ENCODE measurements at regions not wholly inside any gene's neighbourhood (a gene's known extent, or its start where the extent isn't known, plus 50 kb on each side); places are given as distances from the start of the nearest gene placed in this dataset.

GRCh38 chr5:152844713-152845112 is 439.6 kb upstream of the NMUR2 start:
- DNase-seq (ENCODE audit: low read depth, low spot score) = no peak
- ChIA-PET POLR2A (no interaction called here), CTCF (no interaction called here)
- Histone ChIP-seq H3K9me3 (ENCODE audit: control insufficient read depth, insufficient read depth, low read length) (no peaks in the 10 kb centered on the region), H3K27me3 (ENCODE audit: control insufficient read depth, insufficient read depth, low read length) (no peaks in the 10 kb centered on the region), H3K27ac (ENCODE audit: low read depth, low read length) (no peak overlapping the region), H3K4me3 (ENCODE audit: low read depth, low read length) (no peak overlapping the region)
- TF ChIP-seq, protein P1, sequence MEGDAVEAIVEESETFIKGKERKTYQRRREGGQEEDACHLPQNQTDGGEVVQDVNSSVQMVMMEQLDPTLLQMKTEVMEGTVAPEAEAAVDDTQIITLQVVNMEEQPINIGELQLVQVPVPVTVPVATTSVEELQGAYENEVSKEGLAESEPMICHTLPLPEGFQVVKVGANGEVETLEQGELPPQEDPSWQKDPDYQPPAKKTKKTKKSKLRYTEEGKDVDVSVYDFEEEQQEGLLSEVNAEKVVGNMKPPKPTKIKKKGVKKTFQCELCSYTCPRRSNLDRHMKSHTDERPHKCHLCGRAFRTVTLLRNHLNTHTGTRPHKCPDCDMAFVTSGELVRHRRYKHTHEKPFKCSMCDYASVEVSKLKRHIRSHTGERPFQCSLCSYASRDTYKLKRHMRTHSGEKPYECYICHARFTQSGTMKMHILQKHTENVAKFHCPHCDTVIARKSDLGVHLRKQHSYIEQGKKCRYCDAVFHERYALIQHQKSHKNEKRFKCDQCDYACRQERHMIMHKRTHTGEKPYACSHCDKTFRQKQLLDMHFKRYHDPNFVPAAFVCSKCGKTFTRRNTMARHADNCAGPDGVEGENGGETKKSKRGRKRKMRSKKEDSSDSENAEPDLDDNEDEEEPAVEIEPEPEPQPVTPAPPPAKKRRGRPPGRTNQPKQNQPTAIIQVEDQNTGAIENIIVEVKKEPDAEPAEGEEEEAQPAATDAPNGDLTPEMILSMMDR (IDR thresholded peaks at IDR 0.05; ENCODE audit: low read depth, low read length) = no peak

DNA sequence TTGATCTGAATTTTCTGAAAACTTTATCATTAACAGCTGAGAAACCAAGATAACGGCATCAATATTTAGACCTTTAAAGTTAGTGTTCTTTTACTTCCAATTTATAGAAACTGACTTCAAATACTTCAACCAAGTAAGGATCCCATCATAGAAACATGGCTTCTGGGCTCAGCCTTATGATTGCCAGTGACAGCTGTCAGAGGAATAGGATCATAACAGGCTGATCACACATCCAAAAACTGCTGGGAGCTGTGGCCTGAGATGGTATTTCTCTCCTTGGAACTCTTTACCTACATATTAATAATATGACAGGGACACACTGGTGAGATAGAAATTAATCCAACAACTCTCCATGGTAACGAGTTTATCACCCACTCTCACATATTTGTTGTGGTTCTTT is 448.3 kb upstream of the NMUR2 start:
- CTCF ChIA-PET = no interaction called here
- POLR2A ChIA-PET = no interaction called here

DNA sequence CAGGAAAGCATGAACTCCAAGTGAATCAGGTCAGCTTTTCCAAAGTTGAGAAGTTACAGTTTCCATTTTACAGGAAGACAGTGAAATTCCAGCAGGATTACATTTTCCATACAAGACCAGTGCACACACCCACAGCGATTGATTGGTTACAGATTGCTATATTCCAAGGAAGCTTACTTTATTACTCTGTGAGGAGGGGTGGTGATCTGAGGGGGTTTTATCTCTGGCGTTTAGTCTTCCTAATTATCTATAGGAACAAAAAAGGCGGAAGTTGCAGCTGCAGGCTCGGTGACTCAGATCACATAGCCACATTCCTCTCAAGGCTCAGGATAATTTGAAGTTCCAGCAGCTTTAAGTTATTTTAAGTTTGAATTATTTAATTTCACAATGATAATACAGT is 450.4 kb upstream of the NMUR2 start:
- POLR2A ChIA-PET = no interaction called here
- H3K4me3 ChIP-seq (ENCODE audit: low read depth, low read length) = no peak overlapping the region
- TF ChIP-seq, protein P1 (IDR thresholded peaks at IDR 0.05; ENCODE audit: low read depth, low read length) = no peak
- H3K27ac ChIP-seq (ENCODE audit: low read depth, low read length) = no peak overlapping the region
- peaks cover 2% of the 10 kb centered on the region; the same call in 1 of the 2 replicates for H3K9me3 ChIP-seq (ENCODE audit: control insufficient read depth, insufficient read depth, low read length)
- CTCF ChIA-PET = no interaction called here
- H3K27me3 ChIP-seq (ENCODE audit: control insufficient read depth, insufficient read depth, low read length) = no peaks in the 10 kb centered on the region
- DNase-seq (ENCODE audit: low read depth, low spot score) = no peak

More for the DNA sequence above, 448.3 kb upstream of the NMUR2 start:
- no peak overlapping the region for H3K4me3 ChIP-seq (ENCODE audit: low read depth, low read length)
- H3K27ac ChIP-seq (ENCODE audit: low read depth, low read length) = no peak overlapping the region
- H3K27me3 ChIP-seq (ENCODE audit: control insufficient read depth, insufficient read depth, low read length) = no peaks in the 10 kb centered on the region
- TF ChIP-seq, protein P1 (IDR thresholded peaks at IDR 0.05; ENCODE audit: low read depth, low read length) = no peak
- peaks cover 2% of the 10 kb centered on the region; the same call in 1 of the 2 replicates for H3K9me3 ChIP-seq (ENCODE audit: control insufficient read depth, insufficient read depth, low read length)
- no peak for DNase-seq (ENCODE audit: low read depth, low spot score)

- no peak overlapping the region for H3K4me3 ChIP-seq (ENCODE audit: low read depth, low read length)
- POLR2A ChIA-PET = no interaction called here
- no peaks in the 10 kb centered on the region for H3K27me3 ChIP-seq (ENCODE audit: control insufficient read depth, insufficient read depth, low read length)
- CTCF ChIA-PET = no interaction called here
- H3K27ac ChIP-seq (ENCODE audit: low read depth, low read length) = no peak overlapping the region
- TF ChIP-seq, protein P1 (IDR thresholded peaks at IDR 0.05; ENCODE audit: low read depth, low read length) = no peak
- DNase-seq (ENCODE audit: low read depth, low spot score) = no peak
- peaks cover 4% of the 10 kb centered on the region; the same call in 1 of the 2 replicates for H3K9me3 ChIP-seq (ENCODE audit: control insufficient read depth, insufficient read depth, low read length)
These were observed 456.2 kb upstream of the NMUR2 start for GRCh38 chr5:152861231-152861630.

GRCh38 chr5:152864447-152864846 is 459.4 kb upstream of the NMUR2 start:
- CTCF ChIA-PET = no interaction called here
- POLR2A ChIA-PET = no interaction called here
- TF ChIP-seq, protein P1 (IDR thresholded peaks at IDR 0.05; ENCODE audit: low read depth, low read length) = no peak
- Histone ChIP-seq H3K27me3 (ENCODE audit: control insufficient read depth, insufficient read depth, low read length) (no peaks in the 10 kb centered on the region), H3K4me3 (ENCODE audit: low read depth, low read length) (no peak overlapping the region), H3K9me3 (ENCODE audit: control insufficient read depth, insufficient read depth, low read length) (peaks cover 8% of the 10 kb centered on the region), H3K27ac (ENCODE audit: low read depth, low read length) (no peak overlapping the region)
- DNase-seq (ENCODE audit: low read depth, low spot score) = no peak
